ENCODE measurements at regions not wholly inside any gene's neighbourhood (a gene's known extent, or its start where the extent isn't known, plus 50 kb on each side); places are given as distances from the start of the nearest gene placed in this dataset.

- no peak for TF ChIP-seq RAD21 (IDR thresholded peaks at IDR 0.05 in 1 of 2, conservative IDR thresholded peaks at IDR 0.05 in 1 of 2; ENCODE audit: low read depth in 2 of 2, low read length in 2 of 2)
- TF ChIP-seq CEBPB (IDR thresholded peaks at IDR 0.05; ENCODE audit: low read depth, low read length): no peak
- TF ChIP-seq JUND (IDR thresholded peaks at IDR 0.05; ENCODE audit: low read length): no peak
- TF ChIP-seq GABPA (IDR thresholded peaks at IDR 0.05; ENCODE audit: borderline replicate concordance, insufficient read depth, low read length): no peak
Measured at GRCh38 chr1:8122160-8122476, 96.0 kb upstream of the ERRFI1 start (continued).

All from H1 (cell line).